ENCODE measurements at regions not wholly inside any gene's neighbourhood (a gene's known extent, or its start where the extent isn't known, plus 50 kb on each side); places are given as distances from the start of the nearest gene placed in this dataset.
"Not testable (repeated sequence)": the region's sequence is repeated elsewhere in the genome, so short reads cannot be mapped to it uniquely, and the experiment has no call there.

- DNase-seq (ENCODE audit: low read depth): no peak
These were observed 1317.1 kb downstream of the BRD1 start for GRCh38 chr22:48510599-48510998.

GRCh38 chr22:48507595-48508350 is 1319.9 kb downstream of the BRD1 start:
- no peak for DNase-seq (ENCODE audit: low read depth)

- DNase-seq (ENCODE audit: low read depth): no peak
These were observed 1320.5 kb downstream of the BRD1 start for GRCh38 chr22:48507171-48507570.

- no peak for DNase-seq (ENCODE audit: low read depth)
These were observed 1321.0 kb downstream of the BRD1 start for GRCh38 chr22:48506506-48507145.

GRCh38 chr22:48505891-48506290 is 1321.8 kb downstream of the BRD1 start:
- DNase-seq (ENCODE audit: low read depth): no peak

GRCh38 chr22:48504519-48505140 is 1323.0 kb downstream of the BRD1 start:
- no peak for DNase-seq (ENCODE audit: low read depth)

GRCh38 chr22:48503876-48504275 is 1323.8 kb downstream of the BRD1 start:
- DNase-seq (ENCODE audit: low read depth): no peak

- DNase-seq (ENCODE audit: low read depth): no peak
These were observed 1324.5 kb downstream of the BRD1 start for GRCh38 chr22:48503035-48503625.

GRCh38 chr22:48501231-48501750 is 1326.4 kb downstream of the BRD1 start:
- no peak for DNase-seq (ENCODE audit: low read depth)

GRCh38 chr22:48500471-48501230 is 1327.0 kb downstream of the BRD1 start:
- DNase-seq (ENCODE audit: low read depth): no peak

GRCh38 chr22:48499456-48500425 is 1327.9 kb downstream of the BRD1 start:
- no peak for DNase-seq (ENCODE audit: low read depth)

GRCh38 chr22:48498526-48499331 is 1328.9 kb downstream of the BRD1 start:
- no peak for DNase-seq (ENCODE audit: low read depth)

GRCh38 chr22:48497743-48498520 is 1329.7 kb downstream of the BRD1 start:
- DNase-seq (ENCODE audit: low read depth): not testable (repeated sequence)

GRCh38 chr22:48496987-48497650 is 1330.6 kb downstream of the BRD1 start:
- DNase-seq (ENCODE audit: low read depth): no peak

- no peak for DNase-seq (ENCODE audit: low read depth)
These were observed 1331.3 kb downstream of the BRD1 start for GRCh38 chr22:48496226-48496845.

- DNase-seq (ENCODE audit: low read depth): no peak
These were observed 1332.0 kb downstream of the BRD1 start for GRCh38 chr22:48495751-48496080.

GRCh38 chr22:48494968-48495750 is 1332.5 kb downstream of the BRD1 start:
- DNase-seq (ENCODE audit: low read depth): no peak

All from HS-5 (cell line).